ENCODE measurements at regions not wholly inside any gene's neighbourhood (a gene's known extent, or its start where the extent isn't known, plus 50 kb on each side); places are given as distances from the start of the nearest gene placed in this dataset.

DNA sequence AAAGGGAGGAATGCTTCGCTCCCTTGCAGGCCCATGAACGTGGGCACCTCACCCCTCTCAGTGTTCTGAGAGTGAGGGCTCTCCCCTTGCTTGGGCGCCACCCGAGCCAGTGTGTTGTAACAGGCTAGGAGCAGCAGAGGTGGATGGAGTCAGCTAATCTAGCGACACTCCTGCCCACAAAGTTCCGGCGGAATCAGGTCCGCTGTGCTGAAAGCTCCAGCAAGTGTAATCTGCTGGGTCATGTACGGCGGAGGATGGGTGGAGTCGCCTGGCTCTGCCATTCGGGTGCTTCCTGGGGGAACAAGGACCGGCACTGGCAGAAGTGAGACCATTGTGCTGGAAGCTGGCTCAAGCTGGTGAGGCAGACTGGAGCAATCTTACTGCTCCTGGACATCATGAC lies 1310.1 kb downstream of the EPHA7 start:
- no peak for TF ChIP-seq EZH2 (IDR thresholded peaks at IDR 0.05; ENCODE audit: borderline replicate concordance, insufficient read depth, low read length, poor library complexity, severe bottlenecking)
- no peak for TF ChIP-seq MXI1 (conservative IDR thresholded peaks at IDR 0.05; ENCODE audit: poor library complexity, severe bottlenecking)
- TF ChIP-seq, protein P1, sequence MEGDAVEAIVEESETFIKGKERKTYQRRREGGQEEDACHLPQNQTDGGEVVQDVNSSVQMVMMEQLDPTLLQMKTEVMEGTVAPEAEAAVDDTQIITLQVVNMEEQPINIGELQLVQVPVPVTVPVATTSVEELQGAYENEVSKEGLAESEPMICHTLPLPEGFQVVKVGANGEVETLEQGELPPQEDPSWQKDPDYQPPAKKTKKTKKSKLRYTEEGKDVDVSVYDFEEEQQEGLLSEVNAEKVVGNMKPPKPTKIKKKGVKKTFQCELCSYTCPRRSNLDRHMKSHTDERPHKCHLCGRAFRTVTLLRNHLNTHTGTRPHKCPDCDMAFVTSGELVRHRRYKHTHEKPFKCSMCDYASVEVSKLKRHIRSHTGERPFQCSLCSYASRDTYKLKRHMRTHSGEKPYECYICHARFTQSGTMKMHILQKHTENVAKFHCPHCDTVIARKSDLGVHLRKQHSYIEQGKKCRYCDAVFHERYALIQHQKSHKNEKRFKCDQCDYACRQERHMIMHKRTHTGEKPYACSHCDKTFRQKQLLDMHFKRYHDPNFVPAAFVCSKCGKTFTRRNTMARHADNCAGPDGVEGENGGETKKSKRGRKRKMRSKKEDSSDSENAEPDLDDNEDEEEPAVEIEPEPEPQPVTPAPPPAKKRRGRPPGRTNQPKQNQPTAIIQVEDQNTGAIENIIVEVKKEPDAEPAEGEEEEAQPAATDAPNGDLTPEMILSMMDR (IDR thresholded peaks at IDR 0.05; ENCODE audit: poor library complexity, severe bottlenecking), result no peak
- TF ChIP-seq RAD21 (conservative IDR thresholded peaks at IDR 0.05), result no peak
- TF ChIP-seq, protein P2, sequence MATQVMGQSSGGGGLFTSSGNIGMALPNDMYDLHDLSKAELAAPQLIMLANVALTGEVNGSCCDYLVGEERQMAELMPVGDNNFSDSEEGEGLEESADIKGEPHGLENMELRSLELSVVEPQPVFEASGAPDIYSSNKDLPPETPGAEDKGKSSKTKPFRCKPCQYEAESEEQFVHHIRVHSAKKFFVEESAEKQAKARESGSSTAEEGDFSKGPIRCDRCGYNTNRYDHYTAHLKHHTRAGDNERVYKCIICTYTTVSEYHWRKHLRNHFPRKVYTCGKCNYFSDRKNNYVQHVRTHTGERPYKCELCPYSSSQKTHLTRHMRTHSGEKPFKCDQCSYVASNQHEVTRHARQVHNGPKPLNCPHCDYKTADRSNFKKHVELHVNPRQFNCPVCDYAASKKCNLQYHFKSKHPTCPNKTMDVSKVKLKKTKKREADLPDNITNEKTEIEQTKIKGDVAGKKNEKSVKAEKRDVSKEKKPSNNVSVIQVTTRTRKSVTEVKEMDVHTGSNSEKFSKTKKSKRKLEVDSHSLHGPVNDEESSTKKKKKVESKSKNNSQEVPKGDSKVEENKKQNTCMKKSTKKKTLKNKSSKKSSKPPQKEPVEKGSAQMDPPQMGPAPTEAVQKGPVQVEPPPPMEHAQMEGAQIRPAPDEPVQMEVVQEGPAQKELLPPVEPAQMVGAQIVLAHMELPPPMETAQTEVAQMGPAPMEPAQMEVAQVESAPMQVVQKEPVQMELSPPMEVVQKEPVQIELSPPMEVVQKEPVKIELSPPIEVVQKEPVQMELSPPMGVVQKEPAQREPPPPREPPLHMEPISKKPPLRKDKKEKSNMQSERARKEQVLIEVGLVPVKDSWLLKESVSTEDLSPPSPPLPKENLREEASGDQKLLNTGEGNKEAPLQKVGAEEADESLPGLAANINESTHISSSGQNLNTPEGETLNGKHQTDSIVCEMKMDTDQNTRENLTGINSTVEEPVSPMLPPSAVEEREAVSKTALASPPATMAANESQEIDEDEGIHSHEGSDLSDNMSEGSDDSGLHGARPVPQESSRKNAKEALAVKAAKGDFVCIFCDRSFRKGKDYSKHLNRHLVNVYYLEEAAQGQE (IDR thresholded peaks at IDR 0.05; ENCODE audit: borderline replicate concordance), result no peak
- TF ChIP-seq POLR2AphosphoS5 (IDR thresholded peaks at IDR 0.05), result no peak
